HG02623 (cell line): ENCODE measurements at regions not wholly inside any gene's neighbourhood (a gene's known extent, or its start where the extent isn't known, plus 50 kb on each side); places are given as distances from the start of the nearest gene placed in this dataset.

Experiments
- ATAC-seq: cut with Tn5 transposase; IDR thresholded peaks from one replicate; pipeline ENCODE4 v1.9.1; 2021; ENCODE audit warnings: moderate library complexity; ENCODE audit not compliant: unreplicated experiment

- ATAC-seq = no peak
Observed at GRCh38 chr5:85813146-85813545, 804.6 kb upstream of the COX7C start.

- ATAC-seq = no peak
Observed at GRCh38 chr5:85814596-85814995, 803.1 kb upstream of the COX7C start.

GRCh38 chr5:85823462-85824426, 794.0 kb upstream of the COX7C start:
- ATAC-seq = no peak

GRCh38 chr5:85838781-85839180, 779.0 kb upstream of the COX7C start:
- ATAC-seq = no peak

- no peak for ATAC-seq
Observed at GRCh38 chr5:85841653-85842052, 776.1 kb upstream of the COX7C start.

GRCh38 chr5:85843535-85843934, 774.2 kb upstream of the COX7C start:
- ATAC-seq = no peak

GRCh38 chr5:85849411-85849810, 768.3 kb upstream of the COX7C start:
- no peak for ATAC-seq

- no peak for ATAC-seq
Observed at GRCh38 chr5:85865296-85865695, 752.4 kb upstream of the COX7C start.

GRCh38 chr5:85868070-85868469, 749.7 kb upstream of the COX7C start:
- no peak for ATAC-seq

GRCh38 chr5:85893996-85894395, 723.7 kb upstream of the COX7C start:
- ATAC-seq = no peak

GRCh38 chr5:85896514-85896913, 721.2 kb upstream of the COX7C start:
- no peak for ATAC-seq

- ATAC-seq = no peak
Observed at GRCh38 chr5:85906460-85906859, 711.3 kb upstream of the COX7C start.

GRCh38 chr5:85910335-85910734, 707.4 kb upstream of the COX7C start:
- ATAC-seq = no peak

- ATAC-seq = no peak
Observed at GRCh38 chr5:85920984-85921383, 696.8 kb upstream of the COX7C start.

GRCh38 chr5:85921590-85921989, 696.2 kb upstream of the COX7C start:
- ATAC-seq = no peak

- no peak for ATAC-seq
Observed at GRCh38 chr5:85927632-85928031, 690.1 kb upstream of the COX7C start.

GRCh38 chr5:85929713-85930112, 688.0 kb upstream of the COX7C start:
- no peak for ATAC-seq

- ATAC-seq = no peak
Observed at GRCh38 chr5:85931220-85931619, 686.5 kb upstream of the COX7C start.

- no peak for ATAC-seq
Observed at GRCh38 chr5:85938201-85938600, 679.5 kb upstream of the COX7C start.

GRCh38 chr5:85951707-85952210, 666.0 kb upstream of the COX7C start:
- ATAC-seq = no peak

GRCh38 chr5:85952680-85953079, 665.1 kb upstream of the COX7C start:
- no peak for ATAC-seq

- no peak for ATAC-seq
Observed at GRCh38 chr5:85967681-85968080, 650.1 kb upstream of the COX7C start.

- ATAC-seq = no peak
Observed at GRCh38 chr5:85972539-85972938, 645.2 kb upstream of the COX7C start.
